ENCODE measurements at regions not wholly inside any gene's neighbourhood (a gene's known extent, or its start where the extent isn't known, plus 50 kb on each side); places are given as distances from the start of the nearest gene placed in this dataset.

GRCh38 chr5:155915601-155916000, 411.4 kb upstream of the SGCD start:
- Histone ChIP-seq H3K4me3 (ENCODE audit: extremely low read depth in 1 of 4, insufficient read depth in 2 of 4, low read depth in 3 of 4, low read length in 4 of 4) (no peak overlapping the region), H2AFZ (ENCODE audit: low read length) (no peak overlapping the region), H2AK5ac (ENCODE audit: low read depth, low read length) (no peak overlapping the region), H3K23ac (ENCODE audit: insufficient read length) (no peak overlapping the region), H2BK12ac (ENCODE audit: low read depth, low read length) (no peak overlapping the region), H4K91ac (replicated peaks; ENCODE audit: insufficient read length, low read length) (no peak overlapping the region), H3K27me3 (replicated peaks in 1 of 4; ENCODE audit: control insufficient read depth in 3 of 4, extremely low read depth in 1 of 4, insufficient read depth in 3 of 4, low read length in 3 of 4) (no peaks in the 10 kb centered on the region), H3K14ac (ENCODE audit: insufficient read length) (no peak overlapping the region), H4K5ac (ENCODE audit: insufficient read length, low read depth, low read length) (no peak overlapping the region), H3K79me2 (ENCODE audit: control insufficient read depth in 1 of 2, insufficient read depth in 2 of 2, low read length in 2 of 2) (no peaks in the 10 kb centered on the region), H2BK5ac (ENCODE audit: low read depth, low read length) (no peak overlapping the region), H3K9ac (replicated peaks in 1 of 4; ENCODE audit: extremely low read depth in 1 of 4, low read depth in 3 of 4, low read length in 3 of 4) (no peak overlapping the region), H2BK20ac (ENCODE audit: low read length) (no peak overlapping the region), H4K20me1 (replicated peaks in 1 of 2; ENCODE audit: control insufficient read depth in 1 of 2, insufficient read depth in 2 of 2, low read length in 2 of 2) (no peaks in the 10 kb centered on the region), H3K79me1 (ENCODE audit: low read depth, low read length) (no peaks in the 10 kb centered on the region), H3K9me3 (ENCODE audit: insufficient read depth in 2 of 2, low read depth in 1 of 2, low read length in 1 of 2) (no peaks in the 10 kb centered on the region), H3K4me1 (replicated peaks in 1 of 4; ENCODE audit: control insufficient read depth in 3 of 4, insufficient read depth in 4 of 4, low read length in 3 of 4) (no peaks in the 10 kb centered on the region), H3K23me2 (ENCODE audit: low read depth, low read length) (no peaks in the 10 kb centered on the region; the same call in 1 of the 2 replicates), H3K36me3 (ENCODE audit: control insufficient read depth in 2 of 4, insufficient read depth in 4 of 4, low read length in 3 of 4) (no peaks in the 10 kb centered on the region), H3K18ac (ENCODE audit: extremely low read depth, low read length) (no peak overlapping the region), H3K56ac (replicated peaks; ENCODE audit: insufficient read length, low read depth, low read length) (no peak overlapping the region), H3K4me2 (ENCODE audit: insufficient read depth in 1 of 2, low read depth in 2 of 2, low read length in 2 of 2) (no peak overlapping the region), H2BK120ac (replicated peaks; ENCODE audit: low read depth, low read length) (no peak overlapping the region), H2BK15ac (ENCODE audit: low read length) (no peak overlapping the region), H4K8ac (ENCODE audit: extremely low read depth, insufficient read depth, low read length) (no peak overlapping the region), H3K4ac (replicated peaks; ENCODE audit: insufficient read length, low read depth, low read length) (no peak overlapping the region), H3K27ac (ENCODE audit: low read depth, low read length) (no peak overlapping the region)
- CTCF ChIA-PET (ENCODE audit: partially characterized antibody), result interaction anchor here (0.6 to 1.3 kb wide), 2 partner anchors 28 to 756 kb away, joined by 3 to 4 read pairs; no protein-coding TSS in a partner anchor
- FAIRE-seq, result no peak
- POLR2A ChIA-PET (ENCODE audit: partially characterized antibody), result no interaction called here
- WGBS, 2 experiments (ENCODE audit: extremely low coverage in 1 of 2, insufficient coverage in 1 of 2, insufficient read length in 1 of 2, insufficient replicate concordance in 2 of 2, low coverage in 1 of 2, low lambda C conversion rate in 2 of 2, missing lambda C conversion rate in 1 of 2), result 64% methylated on average over 3 of the region's 3 CpGs; no CpG with 5 or more reads in 1 of the 2 experiments
- no peak for DNase-seq (ENCODE audit: low read depth in 1 of 2, low spot score in 2 of 2)
- TF ChIP-seq EGR1 (IDR thresholded peaks at IDR 0.05; ENCODE audit: borderline replicate concordance, low read depth, low read length) (no peak), SP4 (IDR thresholded peaks at IDR 0.05; ENCODE audit: low read length) (no peak), EP300 (IDR thresholded peaks at IDR 0.05; ENCODE audit: borderline replicate concordance in 1 of 2, low read depth in 2 of 2, low read length in 2 of 2) (no peak), CHD2 (IDR thresholded peaks at IDR 0.05; ENCODE audit: low read length) (no peak), TAF7 (optimal IDR thresholded peaks at IDR 0.05; ENCODE audit: borderline replicate concordance, low read depth, low read length) (no peak), JUN (IDR thresholded peaks at IDR 0.05; ENCODE audit: low read depth, low read length) (no peak), POLR2A (IDR thresholded peaks at IDR 0.05; ENCODE audit: control extremely low read depth in 1 of 2, low read depth in 2 of 2, low read length in 2 of 2) (no peak), NRF1 (IDR thresholded peaks at IDR 0.05; ENCODE audit: low read depth, low read length) (no peak), SIX5 (IDR thresholded peaks at IDR 0.05; ENCODE audit: low read depth, low read length) (no peak)

All from H1 (cell line).